ENCODE measurements at regions not wholly inside any gene's neighbourhood (a gene's known extent, or its start where the extent isn't known, plus 50 kb on each side); places are given as distances from the start of the nearest gene placed in this dataset.

DNA sequence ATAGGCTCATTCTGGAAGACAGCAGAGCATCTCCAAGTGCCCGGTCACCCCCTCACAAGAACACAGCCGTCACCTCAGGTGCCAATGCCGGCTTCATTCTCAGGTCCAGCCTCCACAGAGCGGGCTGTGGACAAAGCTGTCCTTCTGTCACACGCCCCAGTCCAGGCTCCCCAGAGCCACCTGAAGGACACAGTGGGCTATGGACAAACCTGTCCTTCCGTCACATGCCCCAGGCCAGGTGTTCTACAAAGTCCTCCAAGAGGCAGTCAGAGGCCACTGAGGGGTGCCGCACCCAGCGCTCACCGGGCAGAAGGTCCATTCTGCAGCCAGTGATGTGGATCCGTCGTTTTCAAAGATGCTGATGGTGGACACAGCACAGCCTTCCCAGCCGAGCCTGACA lies 173.2 kb upstream of the PPP2R2D start:
- Histone ChIP-seq H3K36me3 (no peaks in the 10 kb centered on the region), H3K4me1 (no peaks in the 10 kb centered on the region), H3K27me3 (peaks cover 0 to 10% of the 10 kb centered on the region in 2 donors), H3K27ac (no peak overlapping the region), H3K9me3 (peaks cover 0 to 7% of the 10 kb centered on the region in 2 donors), H3K4me3 (no peak overlapping the region)
- TF ChIP-seq POLR2A (IDR thresholded peaks at IDR 0.05) = no peak
- no peak for TF ChIP-seq POLR2AphosphoS5 (IDR thresholded peaks at IDR 0.05)
- TF ChIP-seq, protein P1, sequence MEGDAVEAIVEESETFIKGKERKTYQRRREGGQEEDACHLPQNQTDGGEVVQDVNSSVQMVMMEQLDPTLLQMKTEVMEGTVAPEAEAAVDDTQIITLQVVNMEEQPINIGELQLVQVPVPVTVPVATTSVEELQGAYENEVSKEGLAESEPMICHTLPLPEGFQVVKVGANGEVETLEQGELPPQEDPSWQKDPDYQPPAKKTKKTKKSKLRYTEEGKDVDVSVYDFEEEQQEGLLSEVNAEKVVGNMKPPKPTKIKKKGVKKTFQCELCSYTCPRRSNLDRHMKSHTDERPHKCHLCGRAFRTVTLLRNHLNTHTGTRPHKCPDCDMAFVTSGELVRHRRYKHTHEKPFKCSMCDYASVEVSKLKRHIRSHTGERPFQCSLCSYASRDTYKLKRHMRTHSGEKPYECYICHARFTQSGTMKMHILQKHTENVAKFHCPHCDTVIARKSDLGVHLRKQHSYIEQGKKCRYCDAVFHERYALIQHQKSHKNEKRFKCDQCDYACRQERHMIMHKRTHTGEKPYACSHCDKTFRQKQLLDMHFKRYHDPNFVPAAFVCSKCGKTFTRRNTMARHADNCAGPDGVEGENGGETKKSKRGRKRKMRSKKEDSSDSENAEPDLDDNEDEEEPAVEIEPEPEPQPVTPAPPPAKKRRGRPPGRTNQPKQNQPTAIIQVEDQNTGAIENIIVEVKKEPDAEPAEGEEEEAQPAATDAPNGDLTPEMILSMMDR (IDR thresholded peaks at IDR 0.05) = no peak
- intact Hi-C loops (cut with DNase I; ENCODE audit: low total_unique reads) = no loop called here
- DNase-seq (ENCODE audit: low spot score in 2 of 2) = peak in 1 of 2 donors; percentile 24

DNA sequence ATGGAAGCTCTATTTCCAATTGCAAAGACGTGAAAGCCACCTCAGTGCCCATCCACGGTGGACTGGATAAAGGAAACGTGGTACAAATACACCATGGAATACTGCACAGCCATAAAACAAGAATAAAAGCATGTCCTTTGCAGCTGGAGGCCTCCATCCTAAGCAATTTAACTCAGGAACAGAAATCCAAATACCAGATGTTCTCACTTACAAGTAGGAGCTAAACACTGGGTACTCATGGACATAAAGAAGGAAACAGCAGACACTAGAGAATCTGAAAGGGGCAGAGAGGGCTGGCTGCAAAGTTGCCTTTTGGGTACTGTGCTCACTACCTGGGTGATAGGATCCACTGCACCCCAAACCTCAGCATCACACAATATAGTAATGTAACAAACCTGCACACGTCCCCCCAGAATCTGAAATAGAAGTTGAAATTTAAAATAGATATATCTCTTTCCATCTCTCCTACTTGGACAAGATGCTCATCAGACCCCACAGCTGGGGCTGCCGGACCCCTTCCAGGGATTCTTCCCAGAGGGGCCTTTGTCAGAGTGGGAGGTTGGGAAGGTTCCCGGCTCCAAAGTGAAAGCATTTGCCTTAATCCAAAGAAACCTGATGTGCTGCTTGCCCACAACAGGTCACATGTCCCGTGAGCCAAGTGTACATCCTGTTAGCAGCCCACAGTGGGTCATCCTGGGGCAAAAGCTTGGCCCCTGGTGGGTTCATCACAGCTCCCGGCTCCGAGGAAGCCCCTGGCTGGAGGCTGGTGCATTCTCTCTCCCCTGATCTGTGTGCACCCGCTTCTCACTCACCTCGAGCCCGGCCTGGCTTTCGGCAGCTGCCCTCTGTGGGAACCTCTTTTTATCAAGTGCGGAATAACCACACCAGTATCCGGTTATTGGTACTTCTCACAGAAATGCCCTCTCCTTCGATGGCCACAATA lies 172.3 kb upstream of the PPP2R2D start:
- Histone ChIP-seq H3K27me3 (peaks cover 0 to 6% of the 10 kb centered on the region in 2 donors), H3K27ac (no peak overlapping the region), H3K4me3 (no peak overlapping the region), H3K4me1 (no peaks in the 10 kb centered on the region), H3K36me3 (no peaks in the 10 kb centered on the region), H3K9me3 (peaks cover 0 to 17% of the 10 kb centered on the region in 2 donors)
- DNase-seq (ENCODE audit: low spot score in 2 of 2) = peak in 1 of 2 donors; percentile 30
- intact Hi-C loops (cut with DNase I; ENCODE audit: low total_unique reads) = no loop called here
- TF ChIP-seq POLR2AphosphoS5 (IDR thresholded peaks at IDR 0.05) (no peak), POLR2A (IDR thresholded peaks at IDR 0.05) (no peak)
- TF ChIP-seq, protein P1 (IDR thresholded peaks at IDR 0.05) = no peak

DNA sequence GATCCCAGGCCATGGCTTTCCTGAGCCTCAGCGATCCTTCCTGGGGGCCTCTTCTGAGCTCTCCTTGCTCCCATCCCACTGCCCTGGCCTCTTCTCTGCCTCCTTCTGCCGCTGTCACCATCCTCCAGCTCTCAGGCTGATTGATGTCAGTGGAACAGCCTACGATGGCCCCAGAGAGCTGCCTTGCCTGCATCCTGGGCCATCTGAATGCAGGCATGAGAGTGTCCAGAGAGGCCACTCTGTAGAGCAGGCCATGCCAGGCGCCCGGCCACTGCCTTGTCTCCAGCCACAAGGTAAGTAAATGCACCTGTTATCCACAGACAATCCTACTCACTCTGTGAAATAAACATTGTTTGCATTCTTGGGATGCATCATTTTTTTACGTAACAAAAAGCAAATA lies 171.4 kb upstream of the PPP2R2D start:
- peaks cover 0 to 20% of the 10 kb centered on the region in 2 donors for H3K9me3 ChIP-seq
- H3K27ac ChIP-seq = no peak overlapping the region
- no peak overlapping the region for H3K4me3 ChIP-seq
- H3K27me3 ChIP-seq = peaks cover 0 to 6% of the 10 kb centered on the region in 2 donors
- TF ChIP-seq POLR2AphosphoS5 (IDR thresholded peaks at IDR 0.05) (no peak), POLR2A (IDR thresholded peaks at IDR 0.05) (no peak)
- TF ChIP-seq, protein P1 (IDR thresholded peaks at IDR 0.05) = no peak
- H3K36me3 ChIP-seq = no peaks in the 10 kb centered on the region
- intact Hi-C loops (cut with DNase I; ENCODE audit: low total_unique reads) = no loop called here
- no peaks in the 10 kb centered on the region for H3K4me1 ChIP-seq
- DNase-seq (ENCODE audit: low spot score in 2 of 2) = peak in 1 of 2 donors; percentile 31

DNA sequence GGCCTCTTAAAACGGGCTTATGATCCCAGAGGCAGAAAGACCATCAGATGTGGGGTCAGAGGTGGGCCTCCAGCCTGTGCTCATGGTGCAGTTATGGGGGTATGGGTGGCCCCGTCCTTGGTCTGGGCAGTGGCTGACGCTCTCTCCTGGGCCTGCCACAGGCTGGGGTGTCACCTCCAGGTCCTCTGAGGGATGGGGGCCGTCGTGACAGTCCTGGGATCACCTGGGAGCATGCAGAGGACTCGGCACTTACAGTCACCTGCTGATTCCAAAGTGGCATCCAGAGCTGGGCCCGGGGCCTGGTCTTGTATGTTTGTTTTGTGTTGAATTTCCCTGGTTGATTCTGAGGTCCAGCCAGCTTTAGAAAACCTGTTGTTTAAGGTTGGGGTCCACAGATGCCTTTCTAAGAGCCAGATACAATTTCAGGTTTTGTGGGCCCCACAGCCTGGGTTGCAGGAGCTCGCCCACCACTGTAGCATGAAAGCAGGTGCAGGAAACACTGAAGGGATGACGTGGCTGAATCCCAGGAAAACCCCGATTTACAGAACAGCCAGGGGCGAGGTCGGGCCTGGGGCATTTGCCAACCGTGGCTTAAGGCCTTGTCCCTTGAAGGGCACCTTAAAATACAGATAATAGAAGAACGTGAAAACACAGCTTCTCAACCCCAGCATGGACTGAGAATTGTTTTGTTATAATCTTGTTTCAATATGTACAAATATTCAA lies 170.7 kb upstream of the PPP2R2D start:
- DNase-seq (ENCODE audit: low spot score in 2 of 2) = no peak
- Histone ChIP-seq H3K9me3 (peaks cover 0 to 20% of the 10 kb centered on the region in 2 donors), H3K4me3 (no peak overlapping the region), H3K4me1 (no peaks in the 10 kb centered on the region), H3K36me3 (no peaks in the 10 kb centered on the region), H3K27ac (no peak overlapping the region), H3K27me3 (peaks cover 0 to 6% of the 10 kb centered on the region in 2 donors)
- TF ChIP-seq, protein P1 (IDR thresholded peaks at IDR 0.05) = no peak
- TF ChIP-seq POLR2A (IDR thresholded peaks at IDR 0.05) = no peak
- no peak for TF ChIP-seq POLR2AphosphoS5 (IDR thresholded peaks at IDR 0.05)
- intact Hi-C loops (cut with DNase I; ENCODE audit: low total_unique reads) = no loop called here
